IMR-90 (cell line): ENCODE measurements at regions not wholly inside any gene's neighbourhood (a gene's known extent, or its start where the extent isn't known, plus 50 kb on each side); places are given as distances from the start of the nearest gene placed in this dataset.

Experiments
- ATAC-seq: fragments of 200-7000 bp; cut with Tn5 transposase; 2 replicates; pipeline ENCODE4 v1.9.1; 2020; ENCODE audit warnings: low read depth, mild to moderate bottlenecking, moderate library complexity
- BruUV-seq: library from RNA; stranded (reverse); fragments of 400-500 nt; replicated peaks from 2 replicates; lab custom pipeline; 2021; lab: Mats Ljungman, UMichigan
- CTCF ChIA-PET: fragments of 300-600 bp; formaldehyde crosslinking; extraction: SDS; loops from one replicate; lab custom pipeline; 2021; ENCODE audit warnings: antibody characterized with exemption; lab: Yijun Ruan, JAX
- POLR2A ChIA-PET: fragments of 300-600 bp; sonication (Branson Sonifier 250); formaldehyde crosslinking; loops from one replicate; lab custom pipeline; 2022; ENCODE audit warnings: antibody characterized with exemption; ENCODE audit not compliant: unreplicated experiment; lab: Charles Lee
- DNase-seq: peaks from one replicate; pipeline ENCODE4 v3.0.0; 2013
- H2AFZ ChIP-seq: replicated peaks from 2 replicates; pipeline ENCODE3; 2013; ENCODE audit warnings: low read length, mild to moderate bottlenecking; ENCODE audit not compliant: poor library complexity
- H2AK5ac ChIP-seq: 2 replicates; pipeline ENCODE4 v1.6.1; 2013; ENCODE audit warnings: low read depth, low read length, inconsistent platforms
- H2AK9ac ChIP-seq: replicated peaks from 2 replicates; pipeline ENCODE3; 2013; ENCODE audit warnings: mild to moderate bottlenecking, low read depth, low read length, moderate library complexity; ENCODE audit not compliant: poor library complexity
- H2BK120ac ChIP-seq: 2 replicates; pipeline ENCODE4 v1.6.1; 2013; ENCODE audit warnings: low read depth, low read length, inconsistent platforms
- H2BK15ac ChIP-seq: 3 replicates; pipeline ENCODE4 v1.6.1; 2013; ENCODE audit warnings: low read depth, low read length, inconsistent platforms
- H2BK20ac ChIP-seq: 2 replicates; pipeline ENCODE4 v1.6.1; 2013; ENCODE audit warnings: low read depth, mild to moderate bottlenecking, inconsistent platforms, low read length, moderate library complexity
- H2BK5ac ChIP-seq: 2 replicates; pipeline ENCODE4 v1.6.1; 2013; ENCODE audit warnings: mild to moderate bottlenecking, low read depth, low read length, inconsistent platforms; ENCODE audit not compliant: poor library complexity, severe bottlenecking
- H3K14ac ChIP-seq: replicated peaks from 2 replicates; pipeline ENCODE4 v1.6.1; 2013; ENCODE audit warnings: low read depth, low read length, inconsistent platforms
- H3K18ac ChIP-seq: 2 replicates; pipeline ENCODE4 v1.6.1; 2013; ENCODE audit warnings: low read depth, low read length, control low read depth
- H3K23ac ChIP-seq: 2 replicates; pipeline ENCODE4 v1.6.1; 2013; ENCODE audit warnings: low read depth, low read length, inconsistent platforms
- H3K27ac ChIP-seq: 2 replicates; pipeline ENCODE4 v1.5.1; 2013; ENCODE audit warnings: mild to moderate bottlenecking, control low read depth, low read length; ENCODE audit not compliant: insufficient read depth
- H3K27me3 ChIP-seq: 2 replicates; pipeline ENCODE4 v1.6.1; 2013; ENCODE audit warnings: low read length; ENCODE audit not compliant: control insufficient read depth, insufficient read depth
- H3K36me3 ChIP-seq: 2 replicates; pipeline ENCODE4 v1.6.1; 2013; ENCODE audit warnings: low read length, mixed read lengths; ENCODE audit not compliant: control insufficient read depth, insufficient read depth
- H3K4ac ChIP-seq: 2 replicates; pipeline ENCODE4 v1.6.1; 2013; ENCODE audit warnings: low read depth, low read length, inconsistent platforms
- H3K4me1 ChIP-seq: 2 replicates; pipeline ENCODE4 v1.6.1; 2013; ENCODE audit warnings: low read length, mixed read lengths; ENCODE audit not compliant: control insufficient read depth, insufficient read depth
- H3K4me2 ChIP-seq: 2 replicates; pipeline ENCODE4 v1.6.1; 2013; ENCODE audit warnings: low read depth, mild to moderate bottlenecking, control low read depth, low read length, moderate library complexity
- H3K4me3 ChIP-seq: 2 replicates; pipeline ENCODE4 v1.5.1; 2013; ENCODE audit warnings: low read depth, mild to moderate bottlenecking, control low read depth, low read length, moderate library complexity; ENCODE audit not compliant: insufficient read depth
- H3K56ac ChIP-seq: 2 replicates; pipeline ENCODE4 v1.6.1; 2013; ENCODE audit warnings: low read length, inconsistent platforms; ENCODE audit not compliant: insufficient read depth; ENCODE audit errors: extremely low read depth
- H3K79me1 ChIP-seq, 2 experiments: 2 replicates each; pipeline ENCODE4 v1.6.1; 2013; ENCODE audit warnings: low read length in 2 of 2, inconsistent platforms in 1 of 2, low read depth in 1 of 2
- H3K9ac ChIP-seq: 2 replicates; pipeline ENCODE4 v1.6.1; 2013; ENCODE audit warnings: low read depth, low read length, control low read depth
- H3K9me1 ChIP-seq: 2 replicates; pipeline ENCODE4 v1.6.1; 2013; ENCODE audit warnings: low read length, inconsistent platforms; ENCODE audit not compliant: insufficient read depth
- H3K9me3 ChIP-seq: 2 replicates; pipeline ENCODE4 v1.6.1; 2013; ENCODE audit warnings: low read length; ENCODE audit not compliant: control insufficient read depth, insufficient read depth
- H4K20me1 ChIP-seq: 2 replicates; pipeline ENCODE4 v1.6.1; 2013; ENCODE audit warnings: low read length, inconsistent platforms; ENCODE audit not compliant: insufficient read depth
- H4K5ac ChIP-seq: 2 replicates; pipeline ENCODE4 v1.6.1; 2013; ENCODE audit warnings: mild to moderate bottlenecking, low read depth, low read length, control low read depth
- H4K8ac ChIP-seq, 2 experiments: 2 replicates each; pipeline ENCODE4 v1.6.1; 2013; ENCODE audit warnings: low read depth in 2 of 2, low read length in 2 of 2, control low read depth in 1 of 2, inconsistent platforms in 1 of 2
- H4K91ac ChIP-seq: 2 replicates; pipeline ENCODE4 v1.6.1; 2013; ENCODE audit warnings: low read depth, low read length, inconsistent platforms; ENCODE audit not compliant: insufficient read depth
- CEBPB ChIP-seq: IDR thresholded peaks from 2 replicates; pipeline ENCODE4 v1.6.1; 2012; ENCODE audit warnings: low read depth, low read length, improper control_type of control experiment
- RCOR1 ChIP-seq: IDR thresholded peaks from 2 replicates; pipeline ENCODE4 v1.6.1; 2012; ENCODE audit warnings: mild to moderate bottlenecking, low read length, improper control_type of control experiment; ENCODE audit not compliant: insufficient replicate concordance
- WGBS, 2 experiments: methylation state at CpG; one replicate each; pipeline versions ENCODE4 v1.1.5 to v1.1.7; 2013; ENCODE audit warnings: missing lambda C conversion rate in 2 of 2; ENCODE audit not compliant: insufficient read length in 1 of 2; ENCODE audit errors: extremely low coverage in 2 of 2; 5-methylcytosine and 5-hydroxymethylcytosine counted together
- dilution Hi-C: fragments of 300-500 bp; cut with HindIII; formaldehyde crosslinking; loops from one replicate; pipeline ENCODE4 v1.14.3; 2018; ENCODE audit warnings: low sequenced_read_pairs; ENCODE audit not compliant: unreplicated experiment
- in situ Hi-C: fragments of 300-500 bp; cut with MboI; formaldehyde crosslinking; loops from 3 replicates; pipeline ENCODE4 v1.14.3; 2019; ENCODE audit warnings: low sequenced_read_pairs, inconsistent platforms, mixed read lengths
- intact Hi-C: fragments of 100-400 bp; cut with micrococcal nuclease; formaldehyde crosslinking; loops from 2 replicates; pipeline ENCODE4 v1.10.0; 2022

DNA sequence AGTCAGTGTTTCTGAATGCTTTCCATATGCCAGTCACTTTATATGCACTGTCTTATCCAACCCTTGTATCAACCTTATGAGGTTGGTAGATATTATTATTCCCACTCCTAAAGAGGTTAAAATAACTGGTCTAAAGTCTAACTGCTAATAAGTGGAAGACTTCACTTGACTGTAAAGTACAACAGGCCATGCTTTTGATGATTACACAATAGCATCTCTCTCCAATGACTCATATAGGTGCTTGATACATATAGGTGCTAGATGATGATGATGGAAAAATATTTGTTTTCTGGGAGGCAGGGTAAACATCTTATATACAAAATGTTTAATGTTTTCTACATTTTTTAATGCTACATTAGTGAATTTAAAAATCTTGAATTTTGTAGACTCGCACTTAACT, 75.9 kb upstream of the NR3C1 start:
- CTCF ChIA-PET = no interaction called here
- no peak overlapping the region for H4K8ac ChIP-seq
- no peaks in the 10 kb centered on the region for H3K9me3 ChIP-seq
- no peaks in the 10 kb centered on the region for H4K20me1 ChIP-seq
- no peak overlapping the region for H3K27ac ChIP-seq
- H4K5ac ChIP-seq = no peak overlapping the region
- POLR2A ChIA-PET = no interaction called here
- no peak overlapping the region for H2BK5ac ChIP-seq
- H2AFZ ChIP-seq = no peak overlapping the region
- H3K23ac ChIP-seq = no peak overlapping the region
- no peak overlapping the region for H3K4me3 ChIP-seq
- no peak overlapping the region for H2AK5ac ChIP-seq
- H3K56ac ChIP-seq = no peak overlapping the region
- no peaks in the 10 kb centered on the region for H3K27me3 ChIP-seq
- in situ Hi-C loops = no loop called here
- no peak overlapping the region for H2BK15ac ChIP-seq
- ATAC-seq (no peak), DNase-seq (no peak)
- H3K9me1 ChIP-seq = no peaks in the 10 kb centered on the region
- no peak overlapping the region for H3K14ac ChIP-seq
- peaks cover 2% of the 10 kb centered on the region; the same call in 1 of the 2 replicates for H3K4me1 ChIP-seq
- H2BK20ac ChIP-seq = no peak overlapping the region
- no peaks in the 10 kb centered on the region for H3K36me3 ChIP-seq
- WGBS, 2 experiments = no CpG with 5 or more reads among the region's 1 CpG
- no peak overlapping the region for H2BK120ac ChIP-seq
- no peak overlapping the region for H3K4ac ChIP-seq
- intact Hi-C loops = no loop called here
- peak; percentile 83 for TF ChIP-seq CEBPB
- TF ChIP-seq RCOR1 = no peak
- no peak overlapping the region for H3K4me2 ChIP-seq
- no peak overlapping the region for H3K18ac ChIP-seq
- no peak overlapping the region for H4K91ac ChIP-seq
- no peak overlapping the region for H2AK9ac ChIP-seq
- no TSS peak for BruUV-seq
- no peaks in the 10 kb centered on the region for H3K79me1 ChIP-seq
- H3K9ac ChIP-seq = no peak overlapping the region
- dilution Hi-C loops = no loop called here
